ENCODE measurements at regions not wholly inside any gene's neighbourhood (a gene's known extent, or its start where the extent isn't known, plus 50 kb on each side); places are given as distances from the start of the nearest gene placed in this dataset.
A peak's percentile ranks its signal among the peaks of the same experiment; 100 is the strongest.

- TF ChIP-seq CTCF (conservative IDR thresholded peaks at IDR 0.05; ENCODE audit: low read depth, low read length) (no peak), EZH2 (IDR thresholded peaks at IDR 0.05; ENCODE audit: borderline replicate concordance, low read depth, low read length, poor library complexity, severe bottlenecking) (no peak)
- H3K4me1 ChIP-seq (ENCODE audit: insufficient read depth, low read length, poor library complexity, severe bottlenecking) = no peaks in the 10 kb centered on the region
- no peak for DNase-seq (ENCODE audit: low spot score)
- CTCF ChIA-PET = no interaction called here
- no peak overlapping the region for H3K4me3 ChIP-seq (ENCODE audit: low read depth, low read length, poor library complexity, severe bottlenecking)
- POLR2A ChIA-PET (ENCODE audit: low non-redundant PET) = no interaction called here
- no peak overlapping the region for H3K27ac ChIP-seq (ENCODE audit: low read depth, low read length, poor library complexity, severe bottlenecking)
- no TSS peak for BruUV-seq (replicated peaks)
- H3K36me3 ChIP-seq (ENCODE audit: insufficient read depth, low read length, poor library complexity, severe bottlenecking) = no peaks in the 10 kb centered on the region
- H3K27me3 ChIP-seq (replicated peaks; ENCODE audit: insufficient read depth, low read depth, low read length, poor library complexity) = no peaks in the 10 kb centered on the region
- intact Hi-C loops (cut with micrococcal nuclease; ENCODE audit: unreplicated experiment) = no loop called here
- no peaks in the 10 kb centered on the region for H3K9me3 ChIP-seq (ENCODE audit: low read depth, low read length, poor library complexity, severe bottlenecking)
Observed at GRCh38 chr12:72869024-72869423, 596.9 kb downstream of the TRHDE start.

- Histone ChIP-seq H3K9me3 (ENCODE audit: low read depth, low read length, poor library complexity, severe bottlenecking) (peaks cover 14% of the 10 kb centered on the region), H3K36me3 (ENCODE audit: insufficient read depth, low read length, poor library complexity, severe bottlenecking) (no peaks in the 10 kb centered on the region), H3K4me3 (ENCODE audit: low read depth, low read length, poor library complexity, severe bottlenecking) (no peak overlapping the region), H3K27ac (ENCODE audit: low read depth, low read length, poor library complexity, severe bottlenecking) (no peak overlapping the region), H3K4me1 (ENCODE audit: insufficient read depth, low read length, poor library complexity, severe bottlenecking) (no peaks in the 10 kb centered on the region), H3K27me3 (replicated peaks; ENCODE audit: insufficient read depth, low read depth, low read length, poor library complexity) (no peaks in the 10 kb centered on the region)
- ChIA-PET CTCF (no interaction called here), POLR2A (ENCODE audit: low non-redundant PET) (no interaction called here)
- intact Hi-C loops (cut with micrococcal nuclease; ENCODE audit: unreplicated experiment) = no loop called here
- peak; percentile 49 for DNase-seq (ENCODE audit: low spot score)
- TF ChIP-seq EZH2 (IDR thresholded peaks at IDR 0.05; ENCODE audit: borderline replicate concordance, low read depth, low read length, poor library complexity, severe bottlenecking) (no peak), CTCF (conservative IDR thresholded peaks at IDR 0.05; ENCODE audit: low read depth, low read length) (no peak)
- no TSS peak for BruUV-seq (replicated peaks)
Observed at GRCh38 chr12:72872238-72872887, 600.2 kb downstream of the TRHDE start.

- H3K9me3 ChIP-seq (ENCODE audit: low read depth, low read length, poor library complexity, severe bottlenecking) = peaks cover 15% of the 10 kb centered on the region
- H3K4me1 ChIP-seq (ENCODE audit: insufficient read depth, low read length, poor library complexity, severe bottlenecking) = no peaks in the 10 kb centered on the region
- no peak for DNase-seq (ENCODE audit: low spot score)
- TF ChIP-seq CTCF (conservative IDR thresholded peaks at IDR 0.05; ENCODE audit: low read depth, low read length) = no peak
- TF ChIP-seq EZH2 (IDR thresholded peaks at IDR 0.05; ENCODE audit: borderline replicate concordance, low read depth, low read length, poor library complexity, severe bottlenecking) = no peak
- BruUV-seq (replicated peaks) = no TSS peak
- H3K4me3 ChIP-seq (ENCODE audit: low read depth, low read length, poor library complexity, severe bottlenecking) = no peak overlapping the region
- intact Hi-C loops (cut with micrococcal nuclease; ENCODE audit: unreplicated experiment) = no loop called here
- POLR2A ChIA-PET (ENCODE audit: low non-redundant PET) = no interaction called here
- no peaks in the 10 kb centered on the region for H3K36me3 ChIP-seq (ENCODE audit: insufficient read depth, low read length, poor library complexity, severe bottlenecking)
- H3K27ac ChIP-seq (ENCODE audit: low read depth, low read length, poor library complexity, severe bottlenecking) = no peak overlapping the region
- no peaks in the 10 kb centered on the region for H3K27me3 ChIP-seq (replicated peaks; ENCODE audit: insufficient read depth, low read depth, low read length, poor library complexity)
- CTCF ChIA-PET = no interaction called here
Observed at GRCh38 chr12:72872996-72873395, 600.8 kb downstream of the TRHDE start.

All from A673 (cell line).